ENCODE measurements at regions not wholly inside any gene's neighbourhood (a gene's known extent, or its start where the extent isn't known, plus 50 kb on each side); places are given as distances from the start of the nearest gene placed in this dataset.
A peak's percentile ranks its signal among the peaks of the same experiment; 100 is the strongest.

- no peak for TF ChIP-seq CTCF (IDR thresholded peaks at IDR 0.05; ENCODE audit: insufficient read depth, missing control alignments)
- FAIRE-seq = no peak
- no peak for DNase-seq (ENCODE audit: insufficient read length, low spot score)
Observed at GRCh38 chrX:39818750-39819149, 279.0 kb downstream of the BCOR start.

GRCh38 chrX:39819921-39820849 lies 277.6 kb downstream of the BCOR start:
- FAIRE-seq (no peak), DNase-seq (ENCODE audit: insufficient read length, low spot score) (no peak)
- no peak for TF ChIP-seq CTCF (IDR thresholded peaks at IDR 0.05; ENCODE audit: insufficient read depth, missing control alignments)

- TF ChIP-seq CTCF (IDR thresholded peaks at IDR 0.05; ENCODE audit: insufficient read depth, missing control alignments) = no peak
- DNase-seq (ENCODE audit: insufficient read length, low spot score) (peak; percentile 40), FAIRE-seq (no peak)
Observed at GRCh38 chrX:39820938-39821708, 276.6 kb downstream of the BCOR start.

- TF ChIP-seq CTCF (IDR thresholded peaks at IDR 0.05; ENCODE audit: insufficient read depth, missing control alignments) = no peak
- no peak for DNase-seq (ENCODE audit: insufficient read length, low spot score)
- no peak for FAIRE-seq
Observed at GRCh38 chrX:39821709-39822095, 276.1 kb downstream of the BCOR start.

GRCh38 chrX:39822133-39822748 lies 275.5 kb downstream of the BCOR start:
- FAIRE-seq (no peak), DNase-seq (ENCODE audit: insufficient read length, low spot score) (no peak)
- TF ChIP-seq CTCF (IDR thresholded peaks at IDR 0.05; ENCODE audit: insufficient read depth, missing control alignments) = no peak

GRCh38 chrX:39823424-39823823 lies 274.3 kb downstream of the BCOR start:
- DNase-seq (ENCODE audit: insufficient read length, low spot score) (no peak), FAIRE-seq (no peak)
- no peak for TF ChIP-seq CTCF (IDR thresholded peaks at IDR 0.05; ENCODE audit: insufficient read depth, missing control alignments)
